ENCODE measurements at regions not wholly inside any gene's neighbourhood (a gene's known extent, or its start where the extent isn't known, plus 50 kb on each side); places are given as distances from the start of the nearest gene placed in this dataset.
A peak's percentile ranks its signal among the peaks of the same experiment; 100 is the strongest.

DNA sequence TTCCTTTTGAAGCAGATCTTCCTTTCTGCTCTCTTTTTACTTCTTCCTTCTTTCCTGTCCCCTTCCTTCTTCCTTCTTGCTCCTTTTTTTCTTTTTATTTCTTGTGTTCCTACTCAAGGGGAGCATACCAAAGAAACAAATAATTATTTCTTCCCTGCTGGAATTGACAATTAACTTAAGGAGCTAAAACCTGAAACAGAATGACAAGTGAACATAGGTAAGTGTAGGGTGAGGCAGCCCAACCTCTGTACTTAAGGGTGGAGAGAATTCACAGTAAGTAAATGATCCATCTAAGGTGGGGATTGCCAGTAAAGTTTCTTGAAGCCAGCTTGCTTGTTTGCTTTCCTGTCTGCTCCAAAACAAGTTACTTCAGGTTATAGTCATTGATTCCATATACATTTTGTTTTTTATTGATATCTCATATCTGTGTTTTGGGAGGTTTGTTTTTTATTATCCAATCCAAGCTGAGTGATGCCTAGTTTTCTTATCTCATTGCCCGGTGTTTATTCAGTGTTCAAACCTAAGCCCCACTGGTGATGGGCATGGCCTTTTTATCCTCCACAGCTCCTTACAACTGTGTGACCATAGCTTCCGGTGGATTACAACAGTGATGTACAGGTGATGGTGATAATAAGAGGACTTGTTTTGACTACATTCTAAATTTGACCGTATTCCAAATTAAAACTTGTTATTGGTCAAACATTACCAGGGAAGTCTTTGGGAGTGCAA is 133.2 kb upstream of the IVNS1ABP start (continued):
- TF ChIP-seq, protein P1, sequence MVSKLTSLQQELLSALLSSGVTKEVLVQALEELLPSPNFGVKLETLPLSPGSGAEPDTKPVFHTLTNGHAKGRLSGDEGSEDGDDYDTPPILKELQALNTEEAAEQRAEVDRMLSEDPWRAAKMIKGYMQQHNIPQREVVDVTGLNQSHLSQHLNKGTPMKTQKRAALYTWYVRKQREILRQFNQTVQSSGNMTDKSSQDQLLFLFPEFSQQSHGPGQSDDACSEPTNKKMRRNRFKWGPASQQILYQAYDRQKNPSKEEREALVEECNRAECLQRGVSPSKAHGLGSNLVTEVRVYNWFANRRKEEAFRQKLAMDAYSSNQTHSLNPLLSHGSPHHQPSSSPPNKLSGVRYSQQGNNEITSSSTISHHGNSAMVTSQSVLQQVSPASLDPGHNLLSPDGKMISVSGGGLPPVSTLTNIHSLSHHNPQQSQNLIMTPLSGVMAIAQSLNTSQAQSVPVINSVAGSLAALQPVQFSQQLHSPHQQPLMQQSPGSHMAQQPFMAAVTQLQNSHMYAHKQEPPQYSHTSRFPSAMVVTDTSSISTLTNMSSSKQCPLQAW (CRISPR knock-in tag; IDR thresholded peaks at IDR 0.05), result no peak
- no peak for TF ChIP-seq THYN1 (CRISPR knock-in tag; IDR thresholded peaks at IDR 0.05; ENCODE audit: borderline replicate concordance, low read depth)

DNA sequence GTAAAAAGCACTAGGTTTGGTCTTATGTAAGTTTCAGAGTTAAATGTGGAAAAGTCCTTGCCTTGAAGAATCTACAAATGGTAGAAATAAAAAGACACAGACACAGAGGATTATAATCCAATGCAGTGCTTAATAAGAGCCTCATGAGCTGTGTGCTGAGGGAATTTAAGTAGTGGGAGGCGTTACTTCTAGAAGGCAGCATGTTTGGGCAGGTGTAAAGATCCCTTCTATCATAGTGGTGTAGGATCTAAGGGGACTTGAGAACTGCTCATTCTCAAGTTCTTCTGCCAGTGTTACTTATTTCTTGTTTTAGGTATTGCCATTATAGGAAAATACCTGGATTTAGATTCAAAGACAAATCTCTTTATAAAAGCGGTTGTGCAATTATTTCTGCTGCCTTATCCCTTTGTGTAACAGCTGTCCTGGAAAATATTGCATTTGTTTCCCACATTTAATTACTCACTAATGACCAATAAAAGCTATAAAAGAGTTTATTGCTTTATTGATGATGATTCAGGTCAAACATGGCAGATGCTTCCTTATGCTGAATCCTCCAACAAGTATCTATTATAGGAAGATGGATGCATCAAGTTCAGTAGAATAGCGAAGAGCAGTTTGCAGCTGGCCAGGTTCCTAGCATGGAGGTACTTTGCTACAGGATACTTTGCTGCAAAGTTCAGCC is 132.5 kb upstream of the IVNS1ABP start:
- CTCF ChIA-PET (ENCODE audit: low intra/inter-chr PET ratio, low total read pairs), result no interaction called here
- WGBS (ENCODE audit: low lambda C conversion rate), result 13% methylated on average over 3 of the region's 3 CpGs
- DNase-seq (ENCODE audit: low spot score), result no peak

More for the DNA sequence above, 132.5 kb upstream of the IVNS1ABP start:
- Histone ChIP-seq H3K27me3 (ENCODE audit: control insufficient read depth in 1 of 2, insufficient read depth in 2 of 2, low read length in 2 of 2) (no peaks in the 10 kb centered on the region; a peak in 1 of 5 replicates), H3K79me2 (ENCODE audit: insufficient read depth, low read length) (no peaks in the 10 kb centered on the region), H3K9ac (ENCODE audit: insufficient read depth, low read depth, low read length) (no peak overlapping the region), H3K4me2 (ENCODE audit: low read depth, low read length) (no peak overlapping the region), H3K4me1 (ENCODE audit: insufficient read depth, low read length) (no peaks in the 10 kb centered on the region), H2AFZ (ENCODE audit: low read length) (no peak overlapping the region), H3K36me3 (replicated peaks in 1 of 2; ENCODE audit: control insufficient read depth in 1 of 2, insufficient read depth in 2 of 2, low read length in 2 of 2) (no peaks in the 10 kb centered on the region), H3K4me3 (replicated peaks in 1 of 3; ENCODE audit: insufficient read depth in 1 of 3, low read depth in 2 of 3, low read length in 3 of 3) (no peak overlapping the region), H4K20me1 (ENCODE audit: insufficient read depth, low read length) (no peaks in the 10 kb centered on the region), H3K27ac (ENCODE audit: extremely low read length, insufficient read depth, low read length) (no peak overlapping the region), H3K9me3 (ENCODE audit: low read length) (no peaks in the 10 kb centered on the region)
- ATAC-seq, result no peak
- in situ Hi-C loops (cut with HindIII; ENCODE audit: extremely low pct_ligation_motif_present, low pct_unique_long_range_greater_than_20kb), result no loop called here
- POLR2A ChIA-PET, result no interaction called here
- peak; percentile 31 for TF ChIP-seq ZFP36 (IDR thresholded peaks at IDR 0.05; ENCODE audit: borderline replicate concordance, low read depth, low read length, partially characterized antibody)
- TF ChIP-seq ZNF30 (CRISPR knock-in tag; IDR thresholded peaks at IDR 0.05), result no peak
- BruUV-seq (replicated peaks), result no TSS peak
- intact Hi-C loops (cut with micrococcal nuclease; ENCODE audit: unreplicated experiment), result no loop called here
- FAIRE-seq, result no peak
